OCI-LY3 (cell line): ENCODE measurements at regions not wholly inside any gene's neighbourhood (a gene's known extent, or its start where the extent isn't known, plus 50 kb on each side); places are given as distances from the start of the nearest gene placed in this dataset.
"Not testable (repeated sequence)": the region's sequence is repeated elsewhere in the genome, so short reads cannot be mapped to it uniquely, and the experiment has no call there.

Experiments
- H2AFZ ChIP-seq: fragments of 200-600, 300-600 bp; shearing (Covaris generic); 2 replicates; pipeline ENCODE4 v1.6.0; 2014; ENCODE audit warnings: antibody characterized with exemption, low read depth, low read length
- H3K27ac ChIP-seq: fragments of 200-600, 300-600 bp; sonication (generic); 2 replicates; pipeline ENCODE4 v1.5.1; 2014; ENCODE audit warnings: mild to moderate bottlenecking, low read length, moderate library complexity, mixed read lengths
- H3K27me3 ChIP-seq: fragments of 200-600, 300-600 bp; sonication (generic); 2 replicates; pipeline ENCODE4 v1.6.1; 2014; ENCODE audit warnings: low read depth, low read length, mixed read lengths
- H3K36me3 ChIP-seq: fragments of 200-600, 300-600 bp; sonication (generic); replicated peaks from 2 replicates; pipeline ENCODE3; 2014; ENCODE audit warnings: low read depth, low read length, mixed read lengths
- H3K4me1 ChIP-seq: fragments of 300-600, 200-600 bp; sonication (generic); 2 replicates; pipeline ENCODE4 v1.6.1; 2014; ENCODE audit warnings: low read length, mixed read lengths
- H3K4me2 ChIP-seq: fragments of 200-600, 300-600 bp; sonication (generic); 2 replicates; pipeline ENCODE4 v1.6.1; 2014; ENCODE audit warnings: low read length, mixed read lengths
- H3K4me3 ChIP-seq: fragments of 300-600, 200-600 bp; sonication (generic); 2 replicates; pipeline ENCODE4 v1.5.1; 2014; ENCODE audit warnings: antibody characterized with exemption, mild to moderate bottlenecking, low read length, moderate library complexity
- H3K79me2 ChIP-seq: fragments of 300-600, 200-600 bp; shearing (Covaris generic); 2 replicates; pipeline ENCODE4 v1.6.1; 2014; ENCODE audit warnings: mild to moderate bottlenecking, low read length, mixed read lengths
- H3K9ac ChIP-seq: fragments of 300-600, 200-600 bp; shearing (Covaris generic); 2 replicates; pipeline ENCODE4 v1.6.0; 2014; ENCODE audit warnings: mild to moderate bottlenecking, low read length, moderate library complexity
- H3K9me3 ChIP-seq: fragments of 200-600, 300-600 bp; shearing (Covaris generic); 2 replicates; pipeline ENCODE4 v1.6.1; 2014; ENCODE audit warnings: low read length, mixed read lengths; ENCODE audit not compliant: insufficient read depth
- H4K20me1 ChIP-seq: fragments of 200-600, 300-600 bp; sonication (generic); 2 replicates; pipeline ENCODE4 v1.6.1; 2016; ENCODE audit warnings: low read length, mixed read lengths; ENCODE audit not compliant: insufficient read depth
- CTCF ChIP-seq: fragments of 200-600, 300-600 bp; sonication (generic); IDR thresholded peaks from 2 replicates; pipeline ENCODE4 v1.5.1; 2014; ENCODE audit warnings: antibody characterized with exemption, low read length, low read depth
- EZH2phosphoT487 ChIP-seq: fragments of 200-600 bp; shearing (Covaris generic); IDR thresholded peaks from 2 replicates; pipeline ENCODE4 v1.6.1; 2018; ENCODE audit warnings: antibody characterized with exemption, mixed run types, low read depth

- no peak overlapping the region for H3K4me3 ChIP-seq
- 0 out of 2 replicates have a peak, but pooled peaks cover 3% of the 10 kb centered on the region for H3K4me1 ChIP-seq
- H3K79me2 ChIP-seq: no peaks in the 10 kb centered on the region
- no peaks in the 10 kb centered on the region for H4K20me1 ChIP-seq
- H3K27ac ChIP-seq: no peak overlapping the region
- peaks cover 5% of the 10 kb centered on the region; the same call in 1 of the 2 replicates for H3K27me3 ChIP-seq
- H2AFZ ChIP-seq: no peak overlapping the region
- H3K9me3 ChIP-seq: no peaks in the 10 kb centered on the region
- H3K36me3 ChIP-seq: no peaks in the 10 kb centered on the region
- no peak overlapping the region for H3K9ac ChIP-seq
- no peak overlapping the region for H3K4me2 ChIP-seq
- no peak for TF ChIP-seq CTCF
- TF ChIP-seq EZH2phosphoT487: no peak
Observed at GRCh38 chr12:131466306-131466705, 244.6 kb upstream of the SFSWAP start.

- H3K4me2 ChIP-seq: no peak overlapping the region
- peaks cover 5% of the 10 kb centered on the region; the same call in 1 of the 2 replicates for H3K27me3 ChIP-seq
- TF ChIP-seq CTCF (no peak), EZH2phosphoT487 (no peak)
- H3K27ac ChIP-seq: no peak overlapping the region
- 0 out of 2 replicates have a peak, but pooled peaks cover 3% of the 10 kb centered on the region for H3K4me1 ChIP-seq
- H3K9ac ChIP-seq: no peak overlapping the region
- H3K79me2 ChIP-seq: no peaks in the 10 kb centered on the region
- no peaks in the 10 kb centered on the region for H3K36me3 ChIP-seq
- no peak overlapping the region for H2AFZ ChIP-seq
- no peak overlapping the region for H3K4me3 ChIP-seq
- no peaks in the 10 kb centered on the region for H4K20me1 ChIP-seq
- no peaks in the 10 kb centered on the region for H3K9me3 ChIP-seq
Observed at GRCh38 chr12:131466932-131467331, 244.0 kb upstream of the SFSWAP start.

DNA sequence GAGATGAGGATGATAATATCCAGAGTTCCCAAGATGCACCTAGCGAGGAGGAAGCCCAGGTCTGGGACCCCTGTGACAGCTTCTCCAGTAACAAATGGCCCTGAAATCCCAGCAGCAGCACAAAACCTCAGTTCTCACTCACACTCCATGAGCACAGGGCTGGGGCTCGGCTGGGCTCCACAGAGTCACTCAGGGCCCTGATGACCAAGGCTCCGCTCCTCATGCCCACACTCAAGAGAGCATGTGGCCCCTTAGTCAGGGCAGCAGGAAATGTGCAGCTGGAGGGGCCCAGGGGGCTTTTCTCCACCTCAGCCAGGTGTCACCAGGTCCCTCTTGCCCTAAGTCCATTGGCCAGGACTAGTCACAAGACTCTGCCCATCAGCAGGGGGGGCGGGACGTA, 242.7 kb upstream of the SFSWAP start:
- Histone ChIP-seq H3K4me2 (no peak overlapping the region), H3K79me2 (no peaks in the 10 kb centered on the region), H2AFZ (no peak overlapping the region), H3K27ac (no peak overlapping the region), H3K4me1 (0 out of 2 replicates have a peak, but pooled peaks cover 3% of the 10 kb centered on the region), H3K36me3 (no peaks in the 10 kb centered on the region), H3K9ac (no peak overlapping the region), H4K20me1 (no peaks in the 10 kb centered on the region), H3K4me3 (no peak overlapping the region), H3K27me3 (no peaks in the 10 kb centered on the region), H3K9me3 (no peaks in the 10 kb centered on the region)
- TF ChIP-seq CTCF (no peak), EZH2phosphoT487 (no peak)

DNA sequence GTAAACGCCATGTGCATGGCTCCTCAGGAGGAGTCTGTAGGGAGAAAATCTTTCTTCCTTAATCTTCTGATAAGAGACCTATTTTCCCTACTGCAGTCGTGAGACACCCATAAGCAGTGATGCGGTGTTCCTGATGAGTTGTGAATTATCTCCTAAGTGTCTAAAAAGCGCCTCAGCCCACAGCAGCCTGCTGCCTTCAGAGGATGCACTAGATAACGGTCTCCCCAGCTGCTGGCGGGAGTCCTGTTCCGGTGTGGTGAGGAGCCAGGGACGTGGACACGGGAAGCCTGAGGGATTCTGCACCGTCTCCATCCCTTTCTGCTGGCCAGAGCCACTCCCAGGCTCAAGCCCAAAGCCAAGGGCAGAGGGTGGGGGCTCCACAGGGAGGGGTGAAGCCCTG, 240.9 kb upstream of the SFSWAP start:
- not testable (repeated sequence) for H3K27me3 ChIP-seq, H3K27ac ChIP-seq, H3K4me3 ChIP-seq, H3K4me2 ChIP-seq, H3K9me3 ChIP-seq, H3K36me3 ChIP-seq, H3K79me2 ChIP-seq, H3K9ac ChIP-seq, H3K4me1 ChIP-seq, H4K20me1 ChIP-seq, H2AFZ ChIP-seq
